Naive thymus-derived CD4-positive, alpha-beta T cell (primary cell): ENCODE measurements at regions not wholly inside any gene's neighbourhood (a gene's known extent, or its start where the extent isn't known, plus 50 kb on each side); places are given as distances from the start of the nearest gene placed in this dataset.

ENCODE experiments used
- ATAC-seq: fragments of 150-1000 bp; cut with Tn5 transposase; 2 replicates; pipeline ENCODE4 v1.10.0; 2021; ENCODE audit warnings: mild to moderate bottlenecking, moderate library complexity
- CTCF ChIA-PET: fragments of 350-600 bp; sonication (Branson Sonifier 250); formaldehyde crosslinking; loops from one replicate; lab custom pipeline; 2021; ENCODE audit warnings: antibody characterized with exemption; lab: Charles Lee
- POLR2A ChIA-PET: fragments of 350-600 bp; sonication (Branson Sonifier 250); formaldehyde crosslinking; loops from one replicate; lab custom pipeline; 2021; ENCODE audit warnings: antibody characterized with exemption, inconsistent platforms; lab: Charles Lee
- DNase-seq, 9 donors: peaks; one replicate each; pipeline versions ENCODE4 v3.0.0 to v3.0.0-alpha.2; 2020 to 2022; ENCODE audit warnings: mixed read lengths in 1 of 9
- H3K27ac ChIP-seq: one replicate; pipeline ENCODE4 v1.7.0; 2013; ENCODE audit warnings: mild to moderate bottlenecking, low read depth, low read length, moderate library complexity
- H3K27me3 ChIP-seq, 2 donors: one replicate each; pipeline ENCODE4 v1.7.0; 2013; ENCODE audit warnings: low read length in 2 of 2, mild to moderate bottlenecking in 2 of 2, moderate library complexity in 2 of 2; ENCODE audit not compliant: control insufficient read depth in 2 of 2, insufficient read depth in 2 of 2
- H3K36me3 ChIP-seq, 3 experiments: 1 replicate in 2 of 3; 2 replicates in 1 of 3; pipeline ENCODE4 v1.7.0; 2013; ENCODE audit warnings: low read length in 3 of 3, mild to moderate bottlenecking in 3 of 3, moderate library complexity in 1 of 3; ENCODE audit not compliant: insufficient read depth in 3 of 3, control insufficient read depth in 2 of 3
- H3K4me1 ChIP-seq, 2 donors: one replicate each; pipeline ENCODE4 v1.7.0; 2013; ENCODE audit warnings: low read length in 2 of 2, mild to moderate bottlenecking in 2 of 2, moderate library complexity in 1 of 2; ENCODE audit not compliant: control insufficient read depth in 2 of 2, insufficient read depth in 2 of 2
- H3K4me3 ChIP-seq: 2 replicates; pipeline ENCODE4 v1.7.0; 2013; ENCODE audit warnings: mild to moderate bottlenecking, low read length
- H3K9me3 ChIP-seq, 3 experiments: 1 replicate in 2 of 3; 2 replicates in 1 of 3; pipeline ENCODE4 v1.7.0; 2013; ENCODE audit warnings: low read length in 3 of 3; ENCODE audit not compliant: control insufficient read depth in 2 of 3
- H3K27ac Mint-ChIP-seq, 9 donors: one replicate each; pipeline ENCODE4 v1.8.0; 2020 to 2022; ENCODE audit warnings: mixed read lengths in 9 of 9, mild to moderate bottlenecking in 8 of 9, moderate library complexity in 5 of 9, inconsistent platforms in 2 of 9
- H3K27me3 Mint-ChIP-seq, 5 donors: one replicate each; pipeline ENCODE4 v1.8.0; 2021 to 2022; ENCODE audit warnings: mixed read lengths in 5 of 5, mild to moderate bottlenecking in 1 of 5
- H3K36me3 Mint-ChIP-seq, 5 donors: one replicate each; pipeline ENCODE4 v1.8.0; 2020 to 2022; ENCODE audit warnings: mixed read lengths in 5 of 5, mild to moderate bottlenecking in 3 of 5, inconsistent platforms in 1 of 5
- H3K4me1 Mint-ChIP-seq, 7 donors: one replicate each; pipeline ENCODE4 v1.8.0; 2020 to 2022; ENCODE audit warnings: mixed read lengths in 7 of 7, mild to moderate bottlenecking in 3 of 7, inconsistent platforms in 1 of 7
- H3K4me3 Mint-ChIP-seq, 10 donors: one replicate each; pipeline ENCODE4 v1.8.0; 2020 to 2022; ENCODE audit warnings: mild to moderate bottlenecking in 10 of 10, mixed read lengths in 10 of 10, moderate library complexity in 6 of 10, inconsistent platforms in 2 of 10
- H3K9me3 Mint-ChIP-seq, 11 donors: one replicate each; pipeline ENCODE4 v1.8.0; 2020 to 2022; ENCODE audit warnings: mixed read lengths in 11 of 11, mild to moderate bottlenecking in 4 of 11, inconsistent platforms in 1 of 11, moderate library complexity in 1 of 11
- intact Hi-C, 2 donors: fragments of 100-400 bp; cut with micrococcal nuclease; formaldehyde crosslinking; loops; one replicate each; pipeline ENCODE4 v1.15.1; 2023

GRCh38 chr18:41660654-41661053 is 294.4 kb upstream of the PIK3C3 start:
- Mint-ChIP-seq H3K27me3 (no peaks in the 10 kb centered on the region), H3K4me1 (no peaks in the 10 kb centered on the region), H3K4me3 (no peak overlapping the region), H3K36me3 (no peaks in the 10 kb centered on the region), H3K27ac (no peak overlapping the region), H3K9me3 (peaks cover 0 to 14% (median 4%) of the 10 kb centered on the region in 11 donors)
- Histone ChIP-seq H3K27ac (no peak overlapping the region), H3K4me3 (no peak overlapping the region), H3K9me3 (no peaks in the 10 kb centered on the region), H3K4me1 (no peaks in the 10 kb centered on the region), H3K36me3 (no peaks in the 10 kb centered on the region), H3K27me3 (no peaks in the 10 kb centered on the region)
- ChIA-PET CTCF (no interaction called here), POLR2A (no interaction called here)
- no peak for DNase-seq
- ATAC-seq: no peak
- intact Hi-C loops: no loop called here

- H3K27me3 ChIP-seq: no peaks in the 10 kb centered on the region
- intact Hi-C loops: no loop called here
- H3K9me3 ChIP-seq: no peaks in the 10 kb centered on the region
- no peak for ATAC-seq
- ChIA-PET POLR2A (interaction anchor here (0.8 kb wide), 1 partner anchor 11 kb away, joined by 3 read pairs; no protein-coding TSS in a partner anchor), CTCF (no interaction called here)
- no peak overlapping the region for H3K4me3 ChIP-seq
- no peaks in the 10 kb centered on the region for H3K27me3 Mint-ChIP-seq
- no peaks in the 10 kb centered on the region for H3K4me1 Mint-ChIP-seq
- H3K36me3 ChIP-seq: no peaks in the 10 kb centered on the region
- H3K36me3 Mint-ChIP-seq: no peaks in the 10 kb centered on the region
- H3K9me3 Mint-ChIP-seq: peaks cover 0 to 14% (median 4%) of the 10 kb centered on the region in 11 donors
- no peak for DNase-seq
- no peak overlapping the region for H3K27ac Mint-ChIP-seq
- no peak overlapping the region for H3K27ac ChIP-seq
- no peak overlapping the region for H3K4me3 Mint-ChIP-seq
- no peaks in the 10 kb centered on the region for H3K4me1 ChIP-seq
These were observed 295.4 kb upstream of the PIK3C3 start for GRCh38 chr18:41659438-41660130.

DNA sequence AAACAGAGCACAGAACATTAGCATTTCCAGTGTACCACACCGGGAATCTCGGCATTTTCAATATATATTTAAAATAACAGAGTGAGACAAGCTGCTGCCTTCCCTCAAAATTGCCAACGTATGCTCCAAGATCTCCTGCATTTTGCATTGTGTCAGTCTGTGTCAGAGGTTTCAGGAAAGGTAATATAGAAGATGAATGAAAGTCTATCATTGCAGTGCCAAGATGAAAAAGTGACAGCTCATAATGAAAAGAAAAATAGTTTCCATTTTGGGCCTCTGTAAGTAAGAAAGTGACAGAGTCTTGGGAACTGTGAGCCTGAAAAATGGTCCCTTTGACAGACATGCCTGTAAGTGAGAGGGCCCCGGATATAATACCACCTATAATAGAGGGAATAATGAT is 297.8 kb upstream of the PIK3C3 start:
- H3K27me3 ChIP-seq: no peaks in the 10 kb centered on the region
- no peak overlapping the region for H3K4me3 ChIP-seq
- ATAC-seq (no peak), DNase-seq (no peak)
- Mint-ChIP-seq H3K36me3 (no peaks in the 10 kb centered on the region), H3K4me3 (no peak overlapping the region), H3K9me3 (peaks cover 0 to 17% (median 0%) of the 10 kb centered on the region in 11 donors), H3K4me1 (no peaks in the 10 kb centered on the region), H3K27ac (no peak overlapping the region), H3K27me3 (no peaks in the 10 kb centered on the region)
- POLR2A ChIA-PET: no interaction called here
- CTCF ChIA-PET: no interaction called here
- H3K9me3 ChIP-seq: no peaks in the 10 kb centered on the region
- no peaks in the 10 kb centered on the region for H3K4me1 ChIP-seq
- no peak overlapping the region for H3K27ac ChIP-seq
- H3K36me3 ChIP-seq: no peaks in the 10 kb centered on the region
- intact Hi-C loops: no loop called here

GRCh38 chr18:41655074-41655473 is 300.0 kb upstream of the PIK3C3 start:
- H3K4me3 Mint-ChIP-seq: no peak overlapping the region
- CTCF ChIA-PET: no interaction called here

GRCh38 chr18:41647914-41648313 is 307.1 kb upstream of the PIK3C3 start:
- no peak overlapping the region for H3K27ac ChIP-seq
- intact Hi-C loops: no loop called here
- no peak overlapping the region for H3K4me3 Mint-ChIP-seq

More at GRCh38 chr18:41655074-41655473, 300.0 kb upstream of the PIK3C3 start:
- no peak overlapping the region for H3K27ac ChIP-seq
- H3K27ac Mint-ChIP-seq: no peak overlapping the region
- no peaks in the 10 kb centered on the region for H3K27me3 ChIP-seq
- no peaks in the 10 kb centered on the region for H3K36me3 Mint-ChIP-seq
- no peaks in the 10 kb centered on the region for H3K4me1 Mint-ChIP-seq
- H3K36me3 ChIP-seq: no peaks in the 10 kb centered on the region
- H3K27me3 Mint-ChIP-seq: no peaks in the 10 kb centered on the region
- ATAC-seq (no peak), DNase-seq (no peak)
- H3K4me1 ChIP-seq: no peaks in the 10 kb centered on the region
- POLR2A ChIA-PET: no interaction called here
- peaks cover 0 to 17% (median 0%) of the 10 kb centered on the region in 11 donors for H3K9me3 Mint-ChIP-seq
- no peak overlapping the region for H3K4me3 ChIP-seq
- intact Hi-C loops: no loop called here
- no peaks in the 10 kb centered on the region for H3K9me3 ChIP-seq

DNA sequence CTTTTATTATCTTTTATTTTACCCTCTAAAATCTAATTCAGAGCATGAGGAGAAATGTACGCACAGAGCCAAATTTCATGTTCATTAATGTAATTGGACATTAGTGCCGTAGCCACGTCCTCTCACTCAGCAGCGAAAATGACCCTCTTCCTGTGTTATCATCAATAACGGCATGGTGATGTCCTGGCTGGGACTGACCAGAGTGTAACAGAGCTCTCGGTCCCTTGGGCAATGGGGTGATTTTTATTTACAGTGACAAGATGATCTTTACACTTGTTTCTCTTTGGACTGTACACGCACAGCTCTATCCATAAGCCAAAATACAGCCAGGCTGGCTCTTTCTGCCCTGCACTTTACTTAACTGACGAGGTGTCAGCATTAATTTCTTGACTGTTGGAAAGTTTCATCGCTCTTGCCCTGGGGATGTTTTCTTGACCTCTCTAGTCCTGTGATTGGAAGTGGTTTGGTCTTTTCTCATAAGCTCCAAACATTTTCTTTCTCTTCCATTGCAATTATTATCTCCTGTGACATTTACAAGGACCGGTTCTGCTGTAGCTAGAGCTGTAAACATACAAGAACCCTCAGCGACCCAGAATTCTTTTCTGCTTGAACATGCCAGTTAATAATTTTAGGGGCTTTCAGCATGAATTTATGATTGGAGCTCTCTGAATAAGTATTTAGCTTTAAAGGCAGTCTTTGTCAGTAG is 308.0 kb upstream of the PIK3C3 start:
- H3K4me1 ChIP-seq: no peaks in the 10 kb centered on the region
- ATAC-seq (no peak), DNase-seq (no peak)
- ChIA-PET POLR2A (no interaction called here), CTCF (no interaction called here)
- intact Hi-C loops: no loop called here
- no peaks in the 10 kb centered on the region for H3K36me3 ChIP-seq
- Mint-ChIP-seq H3K27me3 (no peaks in the 10 kb centered on the region), H3K4me3 (no peak overlapping the region), H3K36me3 (no peaks in the 10 kb centered on the region), H3K9me3 (peaks cover 0 to 11% (median 3%) of the 10 kb centered on the region in 11 donors), H3K4me1 (no peaks in the 10 kb centered on the region), H3K27ac (no peak overlapping the region)
- no peaks in the 10 kb centered on the region for H3K9me3 ChIP-seq
- H3K27ac ChIP-seq: no peak overlapping the region
- no peaks in the 10 kb centered on the region for H3K27me3 ChIP-seq
- no peak overlapping the region for H3K4me3 ChIP-seq

More at GRCh38 chr18:41647914-41648313, 307.1 kb upstream of the PIK3C3 start:
- ChIA-PET POLR2A (no interaction called here), CTCF (no interaction called here)
- peaks cover 0 to 11% (median 3%) of the 10 kb centered on the region in 11 donors for H3K9me3 Mint-ChIP-seq
- H3K27me3 Mint-ChIP-seq: no peaks in the 10 kb centered on the region
- no peaks in the 10 kb centered on the region for H3K36me3 Mint-ChIP-seq
- H3K4me1 Mint-ChIP-seq: no peaks in the 10 kb centered on the region
- H3K36me3 ChIP-seq: no peaks in the 10 kb centered on the region
- DNase-seq: no peak
- H3K27me3 ChIP-seq: no peaks in the 10 kb centered on the region
- ATAC-seq: no peak
- no peak overlapping the region for H3K27ac Mint-ChIP-seq
- H3K4me1 ChIP-seq: no peaks in the 10 kb centered on the region
- H3K4me3 ChIP-seq: no peak overlapping the region
- no peaks in the 10 kb centered on the region for H3K9me3 ChIP-seq
